ENCODE measurements at regions not wholly inside any gene's neighbourhood (a gene's known extent, or its start where the extent isn't known, plus 50 kb on each side); places are given as distances from the start of the nearest gene placed in this dataset.

DNA sequence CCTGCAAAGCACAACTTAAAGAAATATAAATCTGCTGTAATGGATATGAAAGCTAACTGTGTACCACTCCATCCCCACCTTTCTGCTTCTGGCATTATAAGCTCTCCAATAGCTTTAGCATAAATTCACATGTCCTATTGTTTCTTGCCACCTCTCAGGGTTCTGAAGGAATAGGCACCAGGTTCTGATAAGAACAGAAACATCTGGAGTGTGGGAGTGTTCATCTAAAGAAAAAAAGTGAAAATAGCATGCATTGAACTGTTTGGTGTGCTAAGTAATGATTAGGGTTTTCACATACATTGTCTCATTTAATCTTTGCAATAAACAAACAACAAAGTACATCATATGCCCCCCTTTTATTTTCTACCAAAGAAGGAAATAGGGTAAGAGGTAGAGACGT is 72.3 kb downstream of the FAM76B start:
- TF ChIP-seq, protein P1, sequence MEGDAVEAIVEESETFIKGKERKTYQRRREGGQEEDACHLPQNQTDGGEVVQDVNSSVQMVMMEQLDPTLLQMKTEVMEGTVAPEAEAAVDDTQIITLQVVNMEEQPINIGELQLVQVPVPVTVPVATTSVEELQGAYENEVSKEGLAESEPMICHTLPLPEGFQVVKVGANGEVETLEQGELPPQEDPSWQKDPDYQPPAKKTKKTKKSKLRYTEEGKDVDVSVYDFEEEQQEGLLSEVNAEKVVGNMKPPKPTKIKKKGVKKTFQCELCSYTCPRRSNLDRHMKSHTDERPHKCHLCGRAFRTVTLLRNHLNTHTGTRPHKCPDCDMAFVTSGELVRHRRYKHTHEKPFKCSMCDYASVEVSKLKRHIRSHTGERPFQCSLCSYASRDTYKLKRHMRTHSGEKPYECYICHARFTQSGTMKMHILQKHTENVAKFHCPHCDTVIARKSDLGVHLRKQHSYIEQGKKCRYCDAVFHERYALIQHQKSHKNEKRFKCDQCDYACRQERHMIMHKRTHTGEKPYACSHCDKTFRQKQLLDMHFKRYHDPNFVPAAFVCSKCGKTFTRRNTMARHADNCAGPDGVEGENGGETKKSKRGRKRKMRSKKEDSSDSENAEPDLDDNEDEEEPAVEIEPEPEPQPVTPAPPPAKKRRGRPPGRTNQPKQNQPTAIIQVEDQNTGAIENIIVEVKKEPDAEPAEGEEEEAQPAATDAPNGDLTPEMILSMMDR (IDR thresholded peaks at IDR 0.05; ENCODE audit: low read length, missing control alignments): no peak
- no peak for DNase-seq (ENCODE audit: low read depth)
- H3K4me3 ChIP-seq (replicated peaks; ENCODE audit: low read depth, low read length): no peak overlapping the region

DNA sequence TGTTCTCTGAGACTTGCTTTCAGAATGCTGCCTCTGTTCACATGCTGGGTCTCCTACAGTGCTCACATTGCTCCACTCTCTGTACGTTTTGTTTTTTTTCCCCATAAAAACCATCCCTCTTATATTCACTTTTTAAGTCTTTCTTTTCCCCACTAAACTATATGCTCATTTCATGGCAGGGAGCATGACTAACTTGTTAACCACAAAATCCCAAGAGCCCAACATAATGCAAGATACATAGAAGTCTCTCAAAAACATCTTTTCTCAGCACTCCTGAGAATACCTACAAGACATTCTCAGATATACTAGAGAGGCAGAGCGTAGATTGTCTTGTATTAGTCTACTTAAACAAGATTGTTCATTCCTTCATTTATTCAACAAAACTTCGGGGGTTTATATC is 73.3 kb downstream of the FAM76B start:
- no peak overlapping the region for H3K4me3 ChIP-seq (replicated peaks; ENCODE audit: low read depth, low read length)
- TF ChIP-seq, protein P1 (IDR thresholded peaks at IDR 0.05; ENCODE audit: low read length, missing control alignments): no peak
- peak; percentile 6 for DNase-seq (ENCODE audit: low read depth)

DNA sequence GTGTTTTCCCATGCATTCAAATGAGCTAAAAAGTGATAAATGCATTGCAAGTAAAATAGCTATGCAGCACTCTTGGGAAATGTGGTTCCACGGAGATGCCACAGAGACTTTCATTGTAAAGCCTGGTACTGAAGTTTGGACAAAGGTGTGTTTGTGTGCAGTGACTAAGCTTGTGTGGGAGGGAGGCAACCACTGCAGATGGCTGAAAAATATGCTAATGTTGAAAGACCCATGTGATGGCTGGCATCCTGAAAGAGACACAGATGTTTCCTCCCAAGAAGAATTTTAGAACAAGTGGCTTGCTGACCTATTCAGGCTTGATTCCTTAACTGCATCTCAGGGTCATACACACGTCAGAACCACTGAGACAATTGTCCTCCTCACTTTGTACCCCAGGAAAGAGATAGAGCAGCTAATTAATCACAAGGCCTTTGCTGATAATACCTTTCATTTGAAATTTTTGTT is 73.8 kb downstream of the FAM76B start:
- peak; percentile 56 for DNase-seq (ENCODE audit: low read depth)
- no peak overlapping the region for H3K4me3 ChIP-seq (replicated peaks; ENCODE audit: low read depth, low read length)
- TF ChIP-seq, protein P1 (IDR thresholded peaks at IDR 0.05; ENCODE audit: low read length, missing control alignments): no peak

DNA sequence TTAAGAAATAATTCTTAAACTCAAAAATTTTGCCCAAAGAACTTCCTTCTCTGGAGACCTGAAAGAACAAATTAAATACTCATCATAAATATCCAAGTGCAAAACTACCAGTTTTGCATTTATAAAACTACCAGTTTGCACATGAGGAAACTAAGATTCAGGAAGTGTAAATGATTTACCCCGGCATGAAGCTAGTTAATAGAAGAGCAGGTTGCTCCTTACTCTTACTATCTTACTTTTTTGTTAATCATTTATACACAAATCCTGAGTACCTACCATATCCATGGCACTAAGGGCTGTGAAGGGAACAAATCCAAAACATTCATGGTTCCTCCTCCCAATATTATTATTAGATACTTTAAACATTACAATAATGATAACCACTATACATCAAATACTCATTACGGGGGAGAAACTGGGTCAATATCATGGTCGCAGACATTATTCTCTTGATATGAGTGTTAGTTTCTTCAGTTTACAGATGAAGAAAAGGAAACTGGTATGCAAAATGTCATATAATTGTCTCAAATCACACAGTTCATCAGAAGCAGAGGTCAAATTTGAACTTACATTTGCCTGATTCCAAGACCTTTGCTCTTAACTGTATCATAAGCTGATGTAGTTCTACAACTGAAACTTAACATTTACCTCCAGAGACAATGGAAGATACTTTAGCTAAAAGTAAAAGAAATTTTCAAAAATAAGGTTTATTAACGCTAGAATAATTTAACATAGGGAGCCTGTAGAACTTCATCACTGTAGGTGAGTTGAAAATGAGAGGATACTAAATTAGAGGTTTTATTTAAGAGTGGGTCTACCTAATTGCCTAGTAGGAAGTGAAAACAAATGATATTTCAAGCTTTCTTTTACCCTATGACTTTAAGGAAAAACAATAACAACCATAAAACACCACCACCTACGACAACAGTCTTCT is 74.5 kb downstream of the FAM76B start:
- no peak for DNase-seq (ENCODE audit: low read depth)
- H3K4me3 ChIP-seq (replicated peaks; ENCODE audit: low read depth, low read length): no peak overlapping the region
- TF ChIP-seq, protein P1 (IDR thresholded peaks at IDR 0.05; ENCODE audit: low read length, missing control alignments): no peak

DNA sequence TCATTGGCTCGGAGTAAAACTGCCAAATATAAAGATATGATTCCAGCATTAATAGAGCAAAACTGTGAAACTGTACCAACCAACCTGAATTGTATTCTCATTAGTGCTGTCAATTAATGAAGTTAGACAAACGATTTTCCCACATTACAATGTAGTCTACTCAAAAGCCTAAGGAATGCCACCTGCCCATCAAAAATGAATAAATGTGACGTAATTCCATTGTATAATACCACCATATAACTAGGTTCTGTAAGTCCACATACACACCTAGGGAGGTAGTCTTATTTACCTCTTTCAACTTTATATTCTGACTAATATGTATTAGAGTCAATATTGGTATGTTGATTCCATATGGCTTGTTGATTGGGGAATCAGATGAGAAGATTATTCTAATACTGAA is 76.2 kb downstream of the FAM76B start:
- TF ChIP-seq, protein P1 (IDR thresholded peaks at IDR 0.05; ENCODE audit: low read length, missing control alignments): no peak
- H3K4me3 ChIP-seq (replicated peaks; ENCODE audit: low read depth, low read length): no peak overlapping the region
- no peak for DNase-seq (ENCODE audit: low read depth)

DNA sequence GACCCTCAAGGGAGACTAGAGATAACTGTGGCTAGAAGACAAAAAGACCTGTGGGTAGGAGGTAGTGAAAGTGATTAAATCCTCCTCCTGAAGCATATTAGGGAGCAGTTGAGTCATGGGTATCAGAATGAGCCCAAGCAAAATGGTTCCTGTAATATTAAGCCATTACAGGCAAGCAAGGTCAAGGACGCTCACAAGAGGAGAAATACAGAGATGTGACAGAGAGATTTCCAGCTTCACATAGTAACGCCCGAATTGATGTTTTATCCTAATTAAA is 77.7 kb downstream of the FAM76B start:
- DNase-seq (ENCODE audit: low read depth): no peak
- no peak overlapping the region for H3K4me3 ChIP-seq (replicated peaks; ENCODE audit: low read depth, low read length)
- TF ChIP-seq, protein P1 (IDR thresholded peaks at IDR 0.05; ENCODE audit: low read length, missing control alignments): no peak

Measured in fibroblast of pulmonary artery (primary cell).